ENCODE measurements at regions not wholly inside any gene's neighbourhood (a gene's known extent, or its start where the extent isn't known, plus 50 kb on each side); places are given as distances from the start of the nearest gene placed in this dataset.

- in situ Hi-C loops (cut with MboI; ENCODE audit: low sequenced_read_pairs) = no loop called here
Observed at GRCh38 chr3:182726258-182727142, 66.8 kb upstream of the ATP11B start.

DNA sequence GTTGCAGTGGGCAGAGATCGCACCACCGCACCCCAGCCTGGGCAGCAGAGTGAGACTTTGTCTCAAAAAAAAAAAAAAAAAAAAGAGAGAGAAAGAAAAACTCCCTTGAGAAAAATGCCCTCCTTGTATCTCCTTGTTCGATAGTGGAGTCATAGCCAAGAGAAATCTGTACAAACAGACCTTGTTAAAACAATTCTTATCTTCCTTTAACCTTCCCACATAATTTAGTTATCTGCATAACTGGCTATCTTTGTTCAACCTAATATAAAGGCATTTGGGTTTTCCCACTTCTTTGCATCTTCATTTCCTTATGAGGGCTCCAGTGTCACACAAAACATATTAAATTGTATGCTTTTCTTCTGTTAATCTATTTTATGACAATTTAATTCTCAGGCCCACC, 65.1 kb upstream of the ATP11B start:
- in situ Hi-C loops (cut with MboI; ENCODE audit: low sequenced_read_pairs) = no loop called here

DNA sequence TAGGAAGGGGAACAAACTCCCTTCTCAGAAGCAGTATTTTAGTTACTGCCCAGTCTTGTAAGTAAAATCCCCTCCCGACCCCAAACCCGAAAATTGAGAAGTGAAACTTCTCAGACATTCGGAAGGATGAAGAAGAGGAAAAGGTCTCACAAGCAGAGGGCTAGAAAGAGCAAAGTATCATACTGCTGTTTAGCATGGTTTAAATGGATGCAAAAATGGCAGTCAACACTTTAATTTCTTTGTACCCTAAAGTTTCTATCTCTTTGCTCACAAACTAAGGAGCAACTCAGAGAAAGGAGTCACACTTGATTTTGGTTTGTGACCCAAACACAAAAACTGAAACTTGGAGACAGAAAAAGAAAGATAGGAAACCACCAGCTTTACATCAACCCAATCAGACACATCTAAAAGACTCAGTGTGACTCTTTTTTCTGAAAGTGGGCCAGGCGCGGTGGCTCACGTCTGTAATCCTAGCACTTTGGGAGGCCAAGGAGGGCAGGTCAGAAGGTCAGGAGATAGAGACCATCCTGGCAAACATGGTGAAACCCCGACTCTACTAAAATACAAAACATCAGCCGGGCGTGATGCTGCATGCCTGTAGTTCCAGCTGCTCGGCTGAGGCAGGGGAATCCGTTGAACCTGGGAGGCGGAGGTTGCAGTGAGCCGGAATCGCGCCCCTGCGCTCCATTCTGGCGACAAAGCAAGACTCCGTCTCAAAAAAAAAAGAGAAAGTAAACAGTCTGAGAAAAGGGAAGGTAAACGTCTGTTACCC, 63.2 kb upstream of the ATP11B start:
- in situ Hi-C loops (cut with MboI; ENCODE audit: low sequenced_read_pairs) = no loop called here

GRCh38 chr3:182730675-182731042, 62.6 kb upstream of the ATP11B start:
- in situ Hi-C loops (cut with MboI; ENCODE audit: low sequenced_read_pairs) = no loop called here

- in situ Hi-C loops (cut with MboI; ENCODE audit: low sequenced_read_pairs) = no loop called here
Observed at GRCh38 chr3:182731764-182732163, 61.5 kb upstream of the ATP11B start.

DNA sequence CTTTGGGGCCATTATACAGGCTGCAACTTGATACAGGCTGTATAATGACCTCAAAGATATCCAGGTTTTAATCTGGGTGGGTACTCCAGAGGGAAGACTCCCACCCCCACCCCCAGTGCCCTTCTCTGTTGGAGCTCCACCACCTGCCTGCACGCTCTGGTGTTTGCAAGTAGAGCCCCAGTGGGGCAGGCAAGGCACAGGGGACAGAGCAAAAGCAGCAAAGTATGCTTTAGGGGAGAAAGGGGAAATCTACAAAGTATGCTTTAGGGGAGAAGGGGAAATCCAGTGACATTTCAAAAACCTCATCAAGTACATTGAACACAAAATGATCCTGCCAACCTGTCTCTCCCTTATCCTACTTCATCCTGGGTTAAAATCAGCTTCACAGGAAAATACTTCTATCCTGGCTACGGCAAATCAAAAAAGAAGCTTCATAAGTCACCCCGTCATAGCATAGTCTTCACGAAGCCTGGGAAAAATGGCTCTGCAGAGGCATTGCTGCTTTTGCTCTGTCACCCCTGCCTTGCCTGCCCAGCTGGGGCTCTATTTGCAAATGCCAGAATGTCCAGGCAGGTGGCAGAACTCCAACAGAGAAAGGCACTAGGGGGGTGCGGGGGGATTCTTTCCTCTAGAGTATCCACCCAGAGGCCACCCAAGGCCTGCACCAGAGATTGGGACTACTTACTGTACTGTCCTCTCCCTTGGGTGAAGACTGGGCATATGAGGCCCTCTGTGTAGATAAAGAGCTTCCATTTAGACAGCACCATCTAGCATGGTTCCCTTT, 60.9 kb upstream of the ATP11B start:
- in situ Hi-C loops (cut with MboI; ENCODE audit: low sequenced_read_pairs) = no loop called here

DNA sequence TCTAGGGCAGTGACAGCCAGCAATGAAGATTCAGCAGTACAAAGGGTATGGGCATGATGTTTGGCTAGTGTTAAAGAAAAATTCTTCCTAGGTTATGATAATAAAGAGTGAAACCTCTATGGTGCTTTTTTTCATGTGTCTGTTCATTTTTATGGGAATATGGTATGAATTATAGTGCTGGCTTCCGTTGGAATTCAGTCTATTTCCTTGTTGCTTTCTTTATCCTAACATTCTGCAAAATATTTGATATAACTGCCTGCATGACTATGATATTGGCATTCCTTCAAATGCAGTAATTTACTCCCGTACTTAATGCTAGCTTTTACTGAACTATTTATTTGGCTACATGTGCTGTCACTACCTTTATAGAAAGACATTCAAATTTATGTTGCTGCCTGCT, 57.6 kb upstream of the ATP11B start:
- in situ Hi-C loops (cut with MboI; ENCODE audit: low sequenced_read_pairs) = no loop called here

GRCh38 chr3:182737825-182738224, 55.5 kb upstream of the ATP11B start:
- in situ Hi-C loops (cut with MboI; ENCODE audit: low sequenced_read_pairs) = no loop called here

DNA sequence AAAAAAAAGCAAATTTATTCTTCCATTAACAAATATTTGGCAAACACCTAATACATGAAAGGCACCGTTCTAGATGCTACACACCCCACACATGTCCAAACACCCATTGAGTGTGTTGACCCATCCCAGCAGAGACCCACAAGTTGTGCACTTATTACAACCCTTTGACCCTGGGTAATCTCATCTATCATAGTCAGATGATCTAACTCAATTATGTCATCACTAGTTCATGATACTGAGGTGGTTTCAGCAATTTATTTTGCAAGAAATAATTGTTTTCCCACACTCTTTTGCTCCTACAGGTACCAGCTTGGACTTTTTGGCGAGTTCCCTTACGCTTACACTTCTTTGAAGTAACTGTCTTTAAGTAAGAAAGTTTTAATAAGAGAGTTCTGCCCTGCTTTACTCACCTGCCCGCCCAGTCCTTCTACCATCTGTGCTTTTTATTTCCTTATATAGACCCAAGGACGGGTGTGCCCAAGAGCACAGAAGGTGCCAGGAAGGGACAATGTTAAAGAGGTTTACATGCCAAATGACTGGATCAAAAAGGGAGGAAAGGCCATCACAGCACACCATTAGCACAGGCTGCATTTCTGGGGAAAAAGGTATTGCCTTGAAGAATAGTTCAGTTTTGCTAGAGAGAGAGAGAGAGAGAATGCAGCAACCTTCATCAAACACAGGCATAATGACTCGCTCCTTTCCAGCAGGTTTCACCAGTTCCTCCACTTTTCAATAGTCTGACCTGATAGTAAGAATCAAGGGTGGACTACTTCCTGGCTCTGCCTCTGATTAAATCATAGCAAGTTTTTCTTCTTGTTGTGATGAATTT, 54.5 kb upstream of the ATP11B start:
- in situ Hi-C loops (cut with MboI; ENCODE audit: low sequenced_read_pairs) = no loop called here

GRCh38 chr3:182739619-182740018, 53.7 kb upstream of the ATP11B start:
- in situ Hi-C loops (cut with MboI; ENCODE audit: low sequenced_read_pairs) = no loop called here

GRCh38 chr3:182740710-182741109, 52.6 kb upstream of the ATP11B start:
- in situ Hi-C loops (cut with MboI; ENCODE audit: low sequenced_read_pairs) = no loop called here

DNA sequence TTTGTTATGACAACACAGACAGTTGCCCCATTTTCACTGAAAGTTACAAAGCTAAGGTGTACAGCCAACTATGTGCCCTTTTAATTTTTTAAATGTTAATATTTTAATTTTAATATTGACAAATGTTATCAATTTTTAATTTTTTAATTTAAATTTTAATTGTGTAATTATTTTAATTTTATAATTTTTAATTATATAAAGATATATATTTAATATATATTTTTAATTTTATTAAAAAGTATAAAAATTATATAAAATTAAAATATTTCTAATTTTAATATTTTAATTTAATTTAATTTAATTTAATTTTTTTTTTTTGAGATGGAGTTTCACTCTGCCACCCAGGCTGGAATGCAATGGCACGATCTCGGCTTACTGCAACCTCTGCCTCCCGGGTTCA, 52.1 kb upstream of the ATP11B start:
- in situ Hi-C loops (cut with MboI; ENCODE audit: low sequenced_read_pairs) = no loop called here
